Stimulated activated CD4-positive, alpha-beta T cell treated with anti-CD3 and anti-CD28 coated beads, Interleukin-12 subunit alpha, Interleukin-12 subunit beta, amount 100 ng/mL, for 4 hours (primary cell): ENCODE measurements at regions not wholly inside any gene's neighbourhood (a gene's known extent, or its start where the extent isn't known, plus 50 kb on each side); places are given as distances from the start of the nearest gene placed in this dataset.
"Not testable (repeated sequence)": the region's sequence is repeated elsewhere in the genome, so short reads cannot be mapped to it uniquely, and the experiment has no call there.

Source experiments
- DNase-seq: peaks from one replicate; pipeline ENCODE4 v3.0.0-alpha.2; 2020

- DNase-seq = no peak
These were observed 523.6 kb downstream of the GRIN2A start for GRCh38 chr16:9658586-9658985.

GRCh38 chr16:9660898-9661297, 521.3 kb downstream of the GRIN2A start:
- DNase-seq = no peak

DNA sequence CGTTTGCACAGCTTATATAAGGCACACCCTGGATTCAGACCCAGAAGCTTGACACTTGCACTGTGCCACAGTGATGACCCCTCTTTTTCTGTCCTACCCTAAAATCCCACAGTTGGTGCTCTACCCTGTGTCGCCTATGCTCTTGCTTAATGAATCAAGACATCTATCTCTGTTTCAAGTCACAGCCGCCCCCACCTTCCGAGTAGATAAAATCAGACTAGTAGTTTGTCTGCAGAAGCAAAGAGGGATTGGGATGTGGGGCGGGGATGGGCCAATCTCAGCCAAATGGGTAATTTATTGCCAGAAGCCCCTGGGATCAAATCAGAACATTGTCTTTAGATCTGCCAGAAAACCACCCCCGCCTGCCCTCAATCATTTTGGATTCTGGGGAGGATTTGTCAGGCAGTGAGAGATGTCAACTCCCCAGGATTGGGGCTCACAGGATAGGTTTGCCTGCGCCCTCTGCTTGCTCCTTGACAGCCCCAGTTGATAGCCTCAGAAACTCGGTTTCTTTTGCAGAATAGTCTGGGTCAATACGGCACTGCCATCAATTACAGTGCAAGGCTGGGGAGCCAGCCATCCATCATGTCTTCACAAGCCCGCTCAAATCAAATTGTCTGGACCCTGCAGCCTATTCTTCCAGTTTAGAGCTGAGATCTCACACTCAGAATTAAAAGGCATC, 520.8 kb downstream of the GRIN2A start:
- no peak for DNase-seq

- DNase-seq = no peak
These were observed 518.6 kb downstream of the GRIN2A start for GRCh38 chr16:9663588-9663987.

DNA sequence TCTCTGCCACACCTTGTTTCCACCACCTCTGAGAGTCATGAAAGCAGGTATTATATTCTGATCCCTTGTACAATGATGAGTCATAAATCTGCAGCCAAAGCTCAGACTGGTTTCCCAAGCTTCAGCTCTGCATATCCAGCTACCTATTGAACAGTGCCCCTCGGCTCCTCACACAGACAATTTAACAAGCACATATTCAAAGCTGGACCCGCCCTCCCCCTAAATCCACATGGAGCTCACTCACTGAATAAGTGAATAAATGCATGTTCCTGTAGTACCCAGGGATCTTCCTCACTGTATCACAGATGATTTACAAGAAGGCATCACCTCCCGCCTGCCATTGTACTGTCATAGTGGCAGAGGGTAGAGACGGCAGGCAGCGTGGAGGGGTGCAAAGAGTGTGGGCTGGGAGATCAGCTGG, 516.4 kb downstream of the GRIN2A start:
- no peak for DNase-seq

DNA sequence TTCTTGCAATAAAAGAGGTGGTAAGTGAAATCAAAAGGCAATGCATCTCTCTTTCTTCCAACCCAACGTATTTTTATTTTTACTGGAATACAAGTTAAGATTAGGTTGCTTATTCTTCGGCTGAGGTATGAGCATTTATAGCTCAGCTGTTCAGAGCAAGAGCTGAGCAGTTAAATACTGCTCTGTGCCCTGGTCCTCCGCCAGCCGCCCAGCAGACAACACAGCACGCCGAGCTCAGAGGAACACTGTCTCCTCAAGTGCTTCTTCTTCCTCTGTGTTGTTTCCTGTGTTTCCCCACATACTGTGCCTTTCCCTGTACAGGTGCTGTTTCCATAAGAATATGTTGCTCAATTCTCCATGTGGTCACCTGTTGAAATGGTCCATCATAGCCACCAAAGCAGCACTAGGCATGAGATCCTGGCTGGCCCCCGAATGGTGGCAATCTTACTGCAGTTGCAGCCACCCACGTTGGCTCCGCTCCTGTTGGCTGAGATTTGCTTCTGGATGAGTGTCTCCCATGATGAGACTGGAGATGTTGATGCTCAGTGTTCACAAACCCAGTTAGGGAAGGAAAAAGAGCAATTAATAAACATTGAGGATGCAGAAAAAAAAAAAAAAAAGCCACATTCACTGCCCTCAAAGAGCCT, 515.3 kb downstream of the GRIN2A start:
- no peak for DNase-seq

DNA sequence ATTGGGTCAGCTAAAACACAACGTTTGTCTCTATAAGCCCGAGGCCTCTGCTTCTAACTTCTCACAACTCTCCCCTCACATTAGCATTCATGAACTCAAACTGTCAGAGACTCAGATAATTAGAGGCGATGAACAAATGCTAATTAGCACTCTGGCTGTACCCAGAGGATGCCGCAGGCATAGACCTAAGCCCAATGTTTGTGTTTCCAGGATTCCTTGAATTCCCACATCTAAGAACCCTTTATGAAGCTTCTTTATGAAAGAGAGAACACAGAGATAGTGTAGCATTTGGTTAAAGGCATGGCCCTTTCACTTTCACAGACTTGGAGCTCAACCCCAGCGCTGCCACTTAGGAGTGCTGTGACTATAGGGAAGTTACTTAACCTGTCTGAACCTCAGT, 512.2 kb downstream of the GRIN2A start:
- no peak for DNase-seq

DNA sequence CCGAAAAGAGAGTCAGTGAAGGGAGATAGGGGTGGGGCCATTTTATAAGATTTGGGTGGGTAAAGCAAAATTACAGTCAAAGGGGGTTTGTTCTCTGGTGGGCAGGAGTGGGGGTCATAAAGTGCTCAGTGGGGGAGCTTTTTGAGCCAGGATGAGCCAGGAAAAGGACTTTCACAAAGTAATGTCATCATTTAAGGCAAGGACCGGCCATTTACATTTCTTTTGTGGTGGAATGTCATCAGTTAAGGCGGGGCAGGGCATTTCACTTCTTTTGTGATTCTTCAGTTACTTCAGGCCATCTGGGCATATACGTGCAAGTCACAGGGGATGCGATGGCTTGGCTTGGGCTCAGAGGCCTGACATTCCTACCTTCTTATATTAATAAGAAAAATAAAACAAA, 511.6 kb downstream of the GRIN2A start:
- not testable (repeated sequence) for DNase-seq

DNA sequence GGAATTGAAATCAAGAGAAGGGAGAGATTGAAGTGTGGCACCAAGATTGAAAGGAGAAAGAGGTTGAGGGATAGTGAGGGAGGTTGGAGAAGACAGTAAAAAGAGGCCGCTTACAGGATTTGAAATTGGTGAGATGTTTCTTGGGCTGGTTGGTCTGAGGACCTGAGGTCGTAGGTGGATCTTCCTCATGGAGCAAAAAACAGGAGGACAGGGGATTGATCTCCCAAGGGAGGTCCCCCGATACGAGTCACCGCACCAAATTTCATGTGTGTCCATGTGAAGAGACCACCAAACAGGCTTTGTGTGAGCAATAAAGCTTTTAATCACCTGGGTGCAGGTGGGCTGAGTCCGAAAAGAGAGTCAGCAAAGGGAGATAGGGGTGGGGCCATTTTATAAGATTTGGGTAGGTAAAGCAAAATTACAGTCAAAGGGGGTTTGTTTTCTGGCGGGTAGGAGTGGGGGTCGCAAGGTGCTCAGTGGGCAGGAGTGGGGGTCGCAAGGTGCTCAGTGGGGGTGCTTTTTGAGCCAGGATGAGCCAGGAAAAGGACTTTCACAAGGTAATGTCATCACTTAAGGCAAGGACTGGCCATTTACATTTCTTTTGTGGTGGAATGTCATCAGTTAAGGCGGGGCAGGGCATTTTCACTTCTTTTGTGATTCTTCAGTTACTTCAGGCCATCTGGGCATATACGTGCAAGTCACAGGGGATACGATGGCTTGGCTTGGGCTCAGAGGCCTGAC, 505.5 kb downstream of the GRIN2A start:
- DNase-seq = not testable (repeated sequence)

DNA sequence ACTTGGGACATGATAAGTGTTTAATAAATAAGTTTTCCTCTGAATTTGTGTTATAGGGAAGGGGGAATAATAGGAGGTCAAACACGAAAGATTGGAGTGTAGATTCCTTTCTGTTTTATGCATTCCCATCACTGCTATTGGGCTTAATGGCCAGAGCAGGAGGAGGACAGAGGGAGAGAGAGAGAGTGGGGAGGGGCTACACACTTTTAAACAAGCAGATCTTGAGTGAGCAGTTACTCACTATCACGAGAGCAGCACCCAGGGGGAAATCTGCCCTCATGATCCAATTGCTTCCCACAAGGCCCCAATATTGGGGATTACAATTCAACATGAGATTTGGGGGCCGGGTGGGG, 505.0 kb downstream of the GRIN2A start:
- no peak for DNase-seq

GRCh38 chr16:9679213-9679767, 502.9 kb downstream of the GRIN2A start:
- no peak for DNase-seq

DNA sequence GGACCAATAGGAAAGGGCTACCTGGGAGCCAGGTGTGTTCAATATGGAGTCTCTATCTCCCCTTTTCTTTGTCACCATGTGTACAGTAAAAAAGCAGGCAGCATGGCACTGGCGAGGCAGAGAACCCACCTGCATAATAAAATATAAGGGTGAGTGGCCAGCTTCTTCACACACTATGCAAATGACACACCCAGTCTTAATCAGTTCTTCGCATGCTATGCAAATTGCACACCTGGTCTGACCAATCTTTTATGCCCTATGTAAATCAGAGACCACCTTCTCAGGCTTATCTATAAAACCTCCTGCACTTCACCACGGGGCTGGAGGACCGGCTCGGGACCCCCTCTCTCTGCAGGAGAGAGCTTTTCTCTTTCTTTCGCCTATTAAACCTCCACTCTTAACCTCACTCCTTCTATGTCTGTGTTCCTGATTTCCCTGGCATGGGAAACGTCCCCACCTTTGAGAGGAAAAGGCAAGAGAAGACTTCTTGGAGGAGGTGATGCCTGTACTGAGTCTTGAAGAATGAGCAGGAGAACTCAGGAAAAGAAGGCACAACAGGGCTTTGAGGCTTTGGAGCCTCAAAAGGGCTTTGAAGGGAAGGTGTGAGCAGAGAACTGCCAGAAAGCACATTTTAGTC, 502.1 kb downstream of the GRIN2A start:
- no peak for DNase-seq

DNA sequence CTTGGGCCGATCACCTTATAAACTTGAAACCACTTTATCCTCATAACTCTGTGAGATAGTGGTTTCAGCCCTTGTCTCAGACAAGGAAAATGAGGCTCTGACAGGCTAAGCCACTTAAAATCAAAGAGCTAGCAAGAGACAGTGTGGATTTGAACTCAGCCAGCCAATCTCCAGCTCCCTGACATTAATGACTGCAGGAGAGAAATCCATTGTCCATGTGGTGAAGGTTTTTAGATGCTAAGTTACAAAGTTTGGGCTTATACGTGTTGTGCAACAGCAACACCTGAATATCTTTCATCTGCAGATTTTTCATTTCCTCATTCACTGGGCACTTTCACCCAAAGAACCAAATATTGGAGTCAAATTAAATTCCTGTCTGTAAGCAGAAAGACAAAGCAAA, 501.3 kb downstream of the GRIN2A start:
- no peak for DNase-seq

GRCh38 chr16:9681508-9681907, 500.7 kb downstream of the GRIN2A start:
- no peak for DNase-seq

- DNase-seq = no peak
These were observed 499.9 kb downstream of the GRIN2A start for GRCh38 chr16:9682320-9682719.

- DNase-seq = no peak
These were observed 498.6 kb downstream of the GRIN2A start for GRCh38 chr16:9683677-9684076.

- DNase-seq = no peak
These were observed 494.4 kb downstream of the GRIN2A start for GRCh38 chr16:9687737-9688319.

- DNase-seq = no peak
These were observed 492.6 kb downstream of the GRIN2A start for GRCh38 chr16:9689597-9689996.

DNA sequence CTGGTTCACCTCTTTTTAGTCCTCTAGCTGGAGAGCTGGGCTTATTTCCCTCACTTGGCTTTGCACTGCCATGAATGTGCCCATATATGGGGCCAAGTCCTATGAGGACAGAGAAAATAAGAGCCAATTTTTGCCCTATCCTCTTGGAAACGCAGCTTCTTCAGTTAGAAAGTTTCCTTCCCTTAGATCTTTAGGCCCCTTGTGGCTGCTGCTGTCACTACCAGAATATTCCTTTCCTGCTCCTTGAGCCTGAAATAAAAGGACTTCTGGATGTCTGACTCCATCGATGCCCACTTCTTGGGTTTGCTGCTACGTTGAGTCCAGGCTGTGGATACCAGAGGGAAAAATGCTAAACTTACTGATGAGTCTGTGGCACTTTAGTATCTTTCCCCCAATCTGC, 487.1 kb downstream of the GRIN2A start:
- DNase-seq = no peak
